Subcutaneous abdominal adipose tissue (tissue), 5 donors: ENCODE measurements at regions not wholly inside any gene's neighbourhood (a gene's known extent, or its start where the extent isn't known, plus 50 kb on each side); places are given as distances from the start of the nearest gene placed in this dataset.

Experiments
- H3K27ac ChIP-seq: one replicate; pipeline ENCODE4 v1.7.0; 2013; ENCODE audit warnings: low read depth, mild to moderate bottlenecking, inconsistent platforms, low read length, moderate library complexity
- H3K27me3 ChIP-seq, 5 donors: one replicate each; pipeline ENCODE4 v1.7.0; 2013; ENCODE audit warnings: low read length in 5 of 5, inconsistent platforms in 1 of 5; ENCODE audit not compliant: control insufficient read depth in 5 of 5, insufficient read depth in 4 of 5
- H3K36me3 ChIP-seq, 5 donors: one replicate each; pipeline ENCODE4 v1.7.0; 2013; ENCODE audit warnings: low read length in 5 of 5; ENCODE audit not compliant: control insufficient read depth in 5 of 5, insufficient read depth in 5 of 5
- H3K4me1 ChIP-seq, 5 donors: one replicate each; pipeline ENCODE4 v1.7.0; 2013; ENCODE audit warnings: low read length in 5 of 5, mild to moderate bottlenecking in 3 of 5, moderate library complexity in 1 of 5; ENCODE audit not compliant: control insufficient read depth in 5 of 5, insufficient read depth in 5 of 5
- H3K4me3 ChIP-seq, 5 donors: one replicate each; pipeline ENCODE4 v1.7.0; 2013; ENCODE audit warnings: low read length in 5 of 5, low read depth in 1 of 5
- H3K9ac ChIP-seq, 5 donors: one replicate each; pipeline ENCODE4 v1.7.0; 2013; ENCODE audit warnings: low read length in 5 of 5, mild to moderate bottlenecking in 4 of 5, moderate library complexity in 3 of 5
- H3K9me3 ChIP-seq, 5 donors: one replicate each; pipeline ENCODE4 v1.7.0; 2013; ENCODE audit warnings: low read length in 5 of 5; ENCODE audit not compliant: control insufficient read depth in 5 of 5
- donor health status: healthy.
- donor health status: healthy.
- donor health status: healthy.
- donor health status: healthy.
- donor health status: healthy.

GRCh38 chr3:104126864-104127553, 1239.7 kb upstream of the ALCAM start:
- Histone ChIP-seq H3K27ac (no peak overlapping the region), H3K4me3 (no peak overlapping the region), H3K27me3 (no peaks in the 10 kb centered on the region), H3K4me1 (no peaks in the 10 kb centered on the region), H3K9ac (no peak overlapping the region), H3K9me3 (peaks cover 0 to 17% (median 0%) of the 10 kb centered on the region in 5 donors), H3K36me3 (no peaks in the 10 kb centered on the region)

GRCh38 chr3:104127830-104128229, 1238.9 kb upstream of the ALCAM start:
- H3K27ac ChIP-seq: no peak overlapping the region
- H3K36me3 ChIP-seq: no peaks in the 10 kb centered on the region
- no peak overlapping the region for H3K9ac ChIP-seq
- H3K9me3 ChIP-seq: peaks cover 0 to 17% (median 0%) of the 10 kb centered on the region in 5 donors
- H3K27me3 ChIP-seq: no peaks in the 10 kb centered on the region
- no peak overlapping the region for H3K4me3 ChIP-seq
- H3K4me1 ChIP-seq: peaks cover 0 to 2% (median 0%) of the 10 kb centered on the region in 5 donors

- H3K9me3 ChIP-seq: peaks cover 0 to 17% (median 0%) of the 10 kb centered on the region in 5 donors
- no peak overlapping the region for H3K9ac ChIP-seq
- H3K4me3 ChIP-seq: no peak overlapping the region
- H3K4me1 ChIP-seq: peaks cover 0 to 2% (median 0%) of the 10 kb centered on the region in 5 donors
- H3K27ac ChIP-seq: no peak overlapping the region
- H3K27me3 ChIP-seq: no peaks in the 10 kb centered on the region
- no peaks in the 10 kb centered on the region for H3K36me3 ChIP-seq
Observed at GRCh38 chr3:104132566-104133403, 1233.9 kb upstream of the ALCAM start.

GRCh38 chr3:104133630-104134029, 1233.1 kb upstream of the ALCAM start:
- no peak overlapping the region for H3K27ac ChIP-seq

DNA sequence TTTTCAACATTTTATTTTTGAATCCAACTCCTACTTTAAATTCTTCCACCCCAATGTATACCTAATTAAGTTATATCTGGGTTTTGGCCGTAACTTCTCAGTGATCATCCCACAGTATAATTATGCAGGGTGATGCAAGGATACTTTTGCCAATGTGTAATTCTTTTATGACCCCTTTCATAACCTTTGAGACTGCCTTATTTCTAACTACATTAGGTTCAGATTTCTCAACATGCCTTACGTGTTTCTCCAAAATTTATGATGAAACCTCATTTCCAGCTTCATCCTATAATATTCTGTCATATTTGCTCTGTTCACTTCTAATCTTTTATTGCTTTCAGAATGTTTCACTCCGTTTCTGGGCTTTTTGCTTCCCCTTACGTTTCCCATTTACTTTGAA, 1229.6 kb upstream of the ALCAM start:
- no peaks in the 10 kb centered on the region for H3K27me3 ChIP-seq
- H3K36me3 ChIP-seq: no peaks in the 10 kb centered on the region
- peaks cover 0 to 3% (median 0%) of the 10 kb centered on the region in 5 donors for H3K9me3 ChIP-seq
- H3K4me3 ChIP-seq: no peak overlapping the region
- no peak overlapping the region for H3K9ac ChIP-seq
- peaks cover 0 to 2% (median 0%) of the 10 kb centered on the region in 5 donors for H3K4me1 ChIP-seq
- H3K27ac ChIP-seq: no peak overlapping the region

More at GRCh38 chr3:104133630-104134029, 1233.1 kb upstream of the ALCAM start:
- Histone ChIP-seq H3K36me3 (no peaks in the 10 kb centered on the region), H3K9me3 (peaks cover 0 to 14% (median 0%) of the 10 kb centered on the region in 5 donors), H3K27me3 (no peaks in the 10 kb centered on the region), H3K4me1 (peaks cover 0 to 2% (median 0%) of the 10 kb centered on the region in 5 donors), H3K9ac (no peak overlapping the region), H3K4me3 (no peak overlapping the region)

DNA sequence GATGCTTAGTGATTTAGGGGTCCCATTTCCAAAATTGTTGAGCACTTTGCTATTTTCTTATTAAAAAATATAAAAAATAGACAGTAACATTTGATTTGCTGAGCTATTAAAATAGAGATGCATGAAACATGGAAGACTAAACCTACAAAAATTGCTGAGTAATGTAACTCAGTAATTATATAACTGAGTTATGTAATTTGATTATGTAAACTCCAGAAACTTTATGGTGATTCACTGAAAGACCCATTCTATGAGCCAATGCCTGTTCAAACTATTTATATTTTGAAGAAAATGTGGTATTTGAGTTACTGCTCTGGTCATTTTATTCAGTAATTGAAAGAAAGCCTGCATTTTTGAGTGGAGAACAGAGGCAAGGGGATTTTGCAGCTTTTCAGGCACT, 1221.5 kb upstream of the ALCAM start:
- Histone ChIP-seq H3K9me3 (peaks cover 0 to 4% (median 0%) of the 10 kb centered on the region in 5 donors), H3K27ac (no peak overlapping the region), H3K4me3 (no peak overlapping the region), H3K9ac (no peak overlapping the region), H3K36me3 (no peaks in the 10 kb centered on the region), H3K27me3 (no peaks in the 10 kb centered on the region), H3K4me1 (no peaks in the 10 kb centered on the region)

DNA sequence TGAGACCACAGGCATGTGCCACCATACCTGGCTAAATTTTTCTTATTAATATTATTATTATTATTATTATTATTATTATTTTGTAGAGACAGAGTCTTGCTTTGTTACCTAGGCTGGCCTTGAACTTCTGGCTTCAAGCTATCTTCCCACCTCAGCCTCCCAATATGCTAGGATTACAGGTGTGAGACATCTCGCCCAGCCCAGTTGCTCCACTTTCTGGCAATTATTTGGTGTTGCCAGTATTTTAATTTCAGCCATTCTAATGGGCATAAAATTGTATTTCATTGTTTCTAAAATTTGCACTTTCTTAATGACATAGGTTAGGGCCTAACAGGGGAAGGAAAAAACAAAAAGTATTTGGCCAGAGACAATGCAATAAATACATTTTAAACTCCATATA, 1217.6 kb upstream of the ALCAM start:
- Histone ChIP-seq H3K27ac (no peak overlapping the region), H3K9me3 (no peaks in the 10 kb centered on the region), H3K4me3 (no peak overlapping the region), H3K4me1 (no peaks in the 10 kb centered on the region), H3K36me3 (no peaks in the 10 kb centered on the region), H3K27me3 (no peaks in the 10 kb centered on the region), H3K9ac (no peak overlapping the region)

DNA sequence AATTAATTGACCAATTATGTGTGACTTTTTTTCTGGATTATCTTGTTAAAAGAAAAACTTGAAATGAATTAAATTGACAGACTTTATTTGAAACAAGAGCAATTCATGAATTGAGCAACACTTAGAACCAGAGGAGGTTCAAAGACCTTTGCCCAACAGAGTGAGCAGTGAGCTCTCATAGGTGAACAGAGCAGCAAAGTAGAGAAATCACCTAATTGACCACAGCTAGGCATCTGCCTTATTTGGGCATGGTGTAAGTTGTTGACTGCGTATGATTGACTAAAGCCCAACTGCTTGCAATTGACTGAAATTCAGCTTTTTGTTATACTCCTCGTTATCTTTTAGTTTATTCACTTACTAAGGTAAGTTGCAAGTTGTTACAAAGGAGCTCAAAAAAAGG, 1216.0 kb upstream of the ALCAM start:
- H3K9me3 ChIP-seq: no peaks in the 10 kb centered on the region
- no peaks in the 10 kb centered on the region for H3K4me1 ChIP-seq
- no peaks in the 10 kb centered on the region for H3K27me3 ChIP-seq
- H3K9ac ChIP-seq: no peak overlapping the region
- no peak overlapping the region for H3K27ac ChIP-seq
- H3K4me3 ChIP-seq: no peak overlapping the region
- no peaks in the 10 kb centered on the region for H3K36me3 ChIP-seq

- Histone ChIP-seq H3K27me3 (no peaks in the 10 kb centered on the region), H3K9me3 (no peaks in the 10 kb centered on the region), H3K9ac (no peak overlapping the region), H3K4me1 (no peaks in the 10 kb centered on the region), H3K36me3 (no peaks in the 10 kb centered on the region), H3K27ac (no peak overlapping the region), H3K4me3 (no peak overlapping the region)
Observed at GRCh38 chr3:104154896-104155295, 1211.8 kb upstream of the ALCAM start.

DNA sequence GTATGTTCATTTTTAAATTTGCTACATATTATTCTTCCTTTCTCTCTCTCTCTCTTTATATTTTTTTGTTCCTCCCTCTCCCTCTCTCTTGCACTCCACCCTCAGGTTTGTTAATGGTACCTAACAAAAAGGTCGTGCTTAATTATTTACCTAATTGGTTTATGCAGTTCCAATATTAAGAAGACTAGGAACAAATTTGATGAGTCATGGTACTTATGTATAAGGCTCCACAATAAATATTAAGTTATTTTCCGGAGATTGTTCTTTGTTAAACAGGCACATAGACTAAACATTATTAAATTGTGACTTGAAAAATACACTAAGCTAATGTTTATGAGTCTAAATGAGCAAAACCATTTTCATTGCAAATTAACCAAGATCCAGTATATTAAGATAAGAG, 1200.8 kb upstream of the ALCAM start:
- Histone ChIP-seq H3K27ac (no peak overlapping the region), H3K9me3 (peaks cover 2 to 14% (median 11%) of the 10 kb centered on the region in 5 donors), H3K36me3 (no peaks in the 10 kb centered on the region)

More for the DNA sequence above, 1200.8 kb upstream of the ALCAM start:
- Histone ChIP-seq H3K9ac (no peak overlapping the region), H3K4me1 (no peaks in the 10 kb centered on the region), H3K27me3 (no peaks in the 10 kb centered on the region), H3K4me3 (no peak overlapping the region)
